Thoracic aorta (tissue), 2 donors: ENCODE measurements at regions not wholly inside any gene's neighbourhood (a gene's known extent, or its start where the extent isn't known, plus 50 kb on each side); places are given as distances from the start of the nearest gene placed in this dataset.

Source experiments
- ATAC-seq: fragments of 150-250 bp; one replicate; pipeline ENCODE4 v1.8.0; 2017; ENCODE audit warnings: low read depth; ENCODE audit not compliant: insufficient number of reproducible peaks, low FRiP score
- DNase-seq: peaks from one replicate; pipeline ENCODE4 v3.0.0-alpha.2; 2020; ENCODE audit warnings: low spot score
- H3K27ac ChIP-seq, 2 donors: fragments of 200-600 bp; sonication (generic); 1 replicate in 1 of 2; 2 replicates in 1 of 2; pipeline ENCODE4 v1.5.1; 2016; ENCODE audit warnings: mild to moderate bottlenecking in 2 of 2, moderate library complexity in 2 of 2
- H3K27me3 ChIP-seq: fragments of 200-600 bp; sonication (generic); replicated peaks from 2 replicates; pipeline ENCODE4 v1.6.0; 2016; ENCODE audit warnings: mild to moderate bottlenecking; ENCODE audit not compliant: insufficient read depth
- H3K36me3 ChIP-seq: fragments of 200-600 bp; sonication (generic); one replicate; pipeline ENCODE4 v1.5.1; 2016
- H3K4me1 ChIP-seq, 2 donors: fragments of 200-600 bp; sonication (generic); 1 replicate in 1 of 2; 2 replicates in 1 of 2; pipeline versions ENCODE4 v1.5.1 to v1.6.0; 2016; ENCODE audit warnings: low read depth in 2 of 2, mild to moderate bottlenecking in 1 of 2; ENCODE audit not compliant: control insufficient read depth in 1 of 2
- H3K4me3 ChIP-seq: fragments of 200-600 bp; sonication (generic); 2 replicates; pipeline ENCODE4 v1.5.1; 2016; ENCODE audit warnings: mild to moderate bottlenecking
- H3K9me3 ChIP-seq: fragments of 200-600 bp; sonication (generic); 2 replicates; pipeline ENCODE4 v1.5.1; 2016
- CTCF ChIP-seq: fragments of 200-600 bp; sonication (generic); IDR thresholded peaks from one replicate; pipeline ENCODE4 v1.5.1; 2019; ENCODE audit warnings: antibody characterized with exemption

DNA sequence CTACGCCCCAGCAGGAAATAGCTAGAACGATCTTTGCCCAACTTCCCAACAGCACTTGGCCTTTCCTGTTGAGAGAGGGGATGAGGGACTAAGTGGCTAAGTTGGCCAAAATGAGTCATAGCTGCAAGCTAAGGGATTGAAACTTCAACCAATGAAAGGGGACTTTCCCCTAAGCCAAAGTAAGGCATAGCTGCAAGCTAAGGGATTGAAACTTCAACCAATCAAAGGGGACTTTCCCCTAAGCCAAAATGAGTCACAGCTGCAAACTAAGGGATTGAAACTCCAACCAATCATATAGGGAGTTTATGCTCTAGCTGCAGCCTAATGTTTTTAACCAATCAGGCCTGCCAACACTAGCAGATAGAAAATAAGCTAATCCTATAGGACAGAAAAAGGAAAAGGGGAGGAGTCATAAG lies 100.5 kb upstream of the SSTR1 start:
- Histone ChIP-seq H3K36me3 (no peaks in the 10 kb centered on the region), H3K27me3 (no peaks in the 10 kb centered on the region), H3K9me3 (no peaks in the 10 kb centered on the region), H3K4me3 (no peak overlapping the region), H3K27ac (no peak overlapping the region), H3K4me1 (no peaks in the 10 kb centered on the region)
- DNase-seq: no peak
- TF ChIP-seq CTCF: no peak
- no peak for ATAC-seq

- DNase-seq: no peak
- no peak overlapping the region for H3K4me3 ChIP-seq
- H3K27me3 ChIP-seq: no peaks in the 10 kb centered on the region
- H3K27ac ChIP-seq: no peak overlapping the region
- TF ChIP-seq CTCF: no peak
- H3K36me3 ChIP-seq: no peaks in the 10 kb centered on the region
- no peak for ATAC-seq
- no peaks in the 10 kb centered on the region for H3K9me3 ChIP-seq
- no peaks in the 10 kb centered on the region for H3K4me1 ChIP-seq
These were observed 99.0 kb upstream of the SSTR1 start for GRCh38 chr14:38108681-38109080.

- TF ChIP-seq CTCF: no peak
- ATAC-seq (no peak), DNase-seq (no peak)
- Histone ChIP-seq H3K27ac (no peak overlapping the region), H3K27me3 (no peaks in the 10 kb centered on the region), H3K4me3 (no peak overlapping the region), H3K9me3 (no peaks in the 10 kb centered on the region), H3K36me3 (no peaks in the 10 kb centered on the region), H3K4me1 (no peaks in the 10 kb centered on the region)
These were observed 97.4 kb upstream of the SSTR1 start for GRCh38 chr14:38110258-38110657.

GRCh38 chr14:38111046-38111445 lies 96.7 kb upstream of the SSTR1 start:
- Histone ChIP-seq H3K9me3 (no peaks in the 10 kb centered on the region), H3K4me1 (no peaks in the 10 kb centered on the region), H3K27ac (no peak overlapping the region), H3K36me3 (no peaks in the 10 kb centered on the region), H3K4me3 (no peak overlapping the region), H3K27me3 (no peaks in the 10 kb centered on the region)
- ATAC-seq: no peak
- TF ChIP-seq CTCF: no peak
- no peak for DNase-seq

DNA sequence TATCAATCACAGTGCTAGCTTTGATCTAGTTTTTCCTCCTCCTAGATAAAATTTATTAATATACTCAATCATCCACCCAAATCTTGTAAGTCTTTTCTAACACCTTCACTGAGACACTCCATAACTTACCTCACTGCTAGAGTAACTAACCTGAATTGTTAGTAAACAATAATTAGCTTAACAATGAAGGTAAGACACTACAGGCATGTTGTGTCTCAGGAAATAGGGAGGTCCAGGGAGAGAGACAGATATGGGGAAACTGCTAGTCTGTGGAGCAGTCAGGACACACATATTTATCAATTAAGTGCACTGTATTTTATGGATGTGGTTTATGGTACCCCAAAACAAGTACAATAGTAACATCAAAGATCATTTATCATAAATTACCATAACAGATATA lies 94.2 kb upstream of the SSTR1 start:
- ATAC-seq: no peak

More for the DNA sequence above, 94.2 kb upstream of the SSTR1 start:
- no peaks in the 10 kb centered on the region for H3K36me3 ChIP-seq
- DNase-seq: no peak
- no peaks in the 10 kb centered on the region for H3K4me1 ChIP-seq
- H3K27ac ChIP-seq: no peak overlapping the region
- H3K27me3 ChIP-seq: no peaks in the 10 kb centered on the region
- no peak overlapping the region for H3K4me3 ChIP-seq
- H3K9me3 ChIP-seq: no peaks in the 10 kb centered on the region
- TF ChIP-seq CTCF: no peak
